Caco-2 (cell line): ENCODE measurements at regions not wholly inside any gene's neighbourhood (a gene's known extent, or its start where the extent isn't known, plus 50 kb on each side); places are given as distances from the start of the nearest gene placed in this dataset.
A peak's percentile ranks its signal among the peaks of the same experiment; 100 is the strongest.

ENCODE experiments used
- BruUV-seq: library from RNA; stranded (reverse); fragments of 400-500 nt; replicated peaks from 2 replicates; lab custom pipeline; 2021; lab: Mats Ljungman, UMichigan
- CTCF ChIA-PET: fragments of 300-600 bp; sonication (Branson Sonifier 250); formaldehyde crosslinking; loops from one replicate; lab custom pipeline; 2022; ENCODE audit warnings: antibody characterized with exemption; lab: Charles Lee
- POLR2A ChIA-PET: fragments of 300-600 bp; sonication (Branson Sonifier 250); formaldehyde crosslinking; loops from one replicate; lab custom pipeline; 2022; ENCODE audit warnings: antibody characterized with exemption; lab: Charles Lee
- DNase-seq, 2 experiments: peaks; one replicate each; pipeline versions ENCODE4 v3.0.0 to v3.0.0-alpha.2; 2020 to 2022
- H3K27me3 ChIP-seq: replicated peaks from 2 replicates; pipeline ENCODE4 v1.6.0; 2011; ENCODE audit warnings: low read length; ENCODE audit not compliant: control insufficient read depth, insufficient read depth
- H3K36me3 ChIP-seq: 2 replicates; pipeline ENCODE4 v1.5.1; 2011; ENCODE audit warnings: low read length; ENCODE audit not compliant: control insufficient read depth, insufficient read depth
- H3K4me1 ChIP-seq: fragments of 250-450 bp; sonication (Bioruptor Pico); 2 replicates; pipeline ENCODE4 v1.5.1; 2020; ENCODE audit warnings: mild to moderate bottlenecking
- H3K4me3 ChIP-seq: 2 replicates; pipeline ENCODE4 v1.5.1; 2011; ENCODE audit warnings: low read depth, mild to moderate bottlenecking, control low read depth, low read length
- H3K9me3 ChIP-seq: fragments of 250-450 bp; sonication (Bioruptor Pico); 2 replicates; pipeline ENCODE4 v1.5.1; 2020; ENCODE audit warnings: mild to moderate bottlenecking, moderate library complexity
- H3K27ac Mint-ChIP-seq: one replicate; pipeline ENCODE4 v1.8.0; 2022; ENCODE audit warnings: mixed read lengths; ENCODE audit not compliant: unreplicated experiment
- H3K27me3 Mint-ChIP-seq: one replicate; pipeline ENCODE4 v1.8.0; 2022; ENCODE audit warnings: mixed read lengths; ENCODE audit not compliant: insufficient read depth, unreplicated experiment
- H3K36me3 Mint-ChIP-seq: one replicate; pipeline ENCODE4 v1.8.0; 2022; ENCODE audit warnings: mild to moderate bottlenecking, mixed read lengths; ENCODE audit not compliant: insufficient read depth, unreplicated experiment
- H3K4me1 Mint-ChIP-seq: one replicate; pipeline ENCODE4 v1.8.0; 2022; ENCODE audit warnings: low read depth, mixed read lengths; ENCODE audit not compliant: unreplicated experiment
- H3K4me3 Mint-ChIP-seq: one replicate; pipeline ENCODE4 v1.8.0; 2022; ENCODE audit warnings: mild to moderate bottlenecking, moderate library complexity, mixed read lengths; ENCODE audit not compliant: unreplicated experiment
- H3K9me3 Mint-ChIP-seq: one replicate; pipeline ENCODE4 v1.8.0; 2022; ENCODE audit warnings: mixed read lengths; ENCODE audit not compliant: unreplicated experiment
- intact Hi-C: fragments of 100-400 bp; cut with micrococcal nuclease; formaldehyde crosslinking; loops from one replicate; pipeline ENCODE4 v1.10.0; 2022; ENCODE audit not compliant: unreplicated experiment
- TF ChIP-seq, protein P1 (sequence below), 2 experiments: fragments of 200-600 bp in 1 of 2; IDR thresholded peaks; 1 replicate in 1 of 2; 2 replicates in 1 of 2; pipeline versions ENCODE4 v1.5.1 to v1.8.0; 2011 to 2022; ENCODE audit warnings: antibody characterized with exemption in 1 of 2, control low read depth in 1 of 2, inconsistent platforms in 1 of 2, low read depth in 1 of 2, low read length in 1 of 2, mild to moderate bottlenecking in 1 of 2, moderate library complexity in 1 of 2; ENCODE audit not compliant: insufficient read depth in 1 of 2, severe bottlenecking in 1 of 2, unreplicated experiment in 1 of 2

GRCh38 chr20:63056236-63057170 lies 49.7 kb upstream of the BHLHE23 start:
- Mint-ChIP-seq H3K27me3 (peaks cover 4% of the 10 kb centered on the region), H3K9me3 (peaks cover 7% of the 10 kb centered on the region), H3K27ac (no peak overlapping the region), H3K4me1 (no peaks in the 10 kb centered on the region), H3K4me3 (no peak overlapping the region), H3K36me3 (no peaks in the 10 kb centered on the region)
- ChIA-PET POLR2A (no interaction called here), CTCF (interaction anchor here (0.6 to 2.0 kb wide), 12 partner anchors 13 to 1127 kb away, joined by 3 to 21 read pairs (median 4); no protein-coding TSS in a partner anchor)
- no peaks in the 10 kb centered on the region for H3K27me3 ChIP-seq
- H3K4me3 ChIP-seq, result no peak overlapping the region
- no TSS peak for BruUV-seq
- peaks cover 11% of the 10 kb centered on the region for H3K4me1 ChIP-seq
- no peaks in the 10 kb centered on the region for H3K9me3 ChIP-seq
- peak; percentile 70 to 91 for DNase-seq
- intact Hi-C loops, result loop anchor here (1.0 kb wide), 2 partner anchors 123 to 159 kb away; no protein-coding TSS in a partner anchor
- TF ChIP-seq, protein P1, sequence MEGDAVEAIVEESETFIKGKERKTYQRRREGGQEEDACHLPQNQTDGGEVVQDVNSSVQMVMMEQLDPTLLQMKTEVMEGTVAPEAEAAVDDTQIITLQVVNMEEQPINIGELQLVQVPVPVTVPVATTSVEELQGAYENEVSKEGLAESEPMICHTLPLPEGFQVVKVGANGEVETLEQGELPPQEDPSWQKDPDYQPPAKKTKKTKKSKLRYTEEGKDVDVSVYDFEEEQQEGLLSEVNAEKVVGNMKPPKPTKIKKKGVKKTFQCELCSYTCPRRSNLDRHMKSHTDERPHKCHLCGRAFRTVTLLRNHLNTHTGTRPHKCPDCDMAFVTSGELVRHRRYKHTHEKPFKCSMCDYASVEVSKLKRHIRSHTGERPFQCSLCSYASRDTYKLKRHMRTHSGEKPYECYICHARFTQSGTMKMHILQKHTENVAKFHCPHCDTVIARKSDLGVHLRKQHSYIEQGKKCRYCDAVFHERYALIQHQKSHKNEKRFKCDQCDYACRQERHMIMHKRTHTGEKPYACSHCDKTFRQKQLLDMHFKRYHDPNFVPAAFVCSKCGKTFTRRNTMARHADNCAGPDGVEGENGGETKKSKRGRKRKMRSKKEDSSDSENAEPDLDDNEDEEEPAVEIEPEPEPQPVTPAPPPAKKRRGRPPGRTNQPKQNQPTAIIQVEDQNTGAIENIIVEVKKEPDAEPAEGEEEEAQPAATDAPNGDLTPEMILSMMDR (IDR thresholded peaks at IDR 0.05; ENCODE audit: insufficient read depth in 1 of 2, low read depth in 1 of 2, low read length in 1 of 2, severe bottlenecking in 1 of 2, unreplicated experiment in 1 of 2), result peak; percentile 98 to 100
- H3K36me3 ChIP-seq, result no peaks in the 10 kb centered on the region
